H9 (cell line): ENCODE measurements at regions not wholly inside any gene's neighbourhood (a gene's known extent, or its start where the extent isn't known, plus 50 kb on each side); places are given as distances from the start of the nearest gene placed in this dataset.

Experiments
- DNase-seq: peaks from one replicate; pipeline ENCODE4 v3.0.0-alpha.2; 2017
- H2AFZ ChIP-seq: one replicate; pipeline ENCODE4 v1.6.1; 2013; ENCODE audit warnings: mild to moderate bottlenecking, low read length, control low read depth, moderate library complexity
- H2AK5ac ChIP-seq: 2 replicates; pipeline ENCODE4 v1.6.1; 2013; ENCODE audit warnings: low read length, control low read depth, mixed read lengths; ENCODE audit not compliant: insufficient read length
- H2BK120ac ChIP-seq: one replicate; pipeline ENCODE4 v1.6.1; 2013; ENCODE audit warnings: low read depth, mild to moderate bottlenecking, low read length, control low read depth, inconsistent platforms; ENCODE audit not compliant: poor library complexity, severe bottlenecking
- H2BK12ac ChIP-seq: 2 replicates; pipeline ENCODE4 v1.6.1; 2013; ENCODE audit warnings: low read length, control low read depth, mixed read lengths, low read depth; ENCODE audit not compliant: insufficient read length
- H2BK15ac ChIP-seq: 2 replicates; pipeline ENCODE4 v1.6.1; 2013; ENCODE audit warnings: low read depth, low read length, control low read depth
- H2BK20ac ChIP-seq: one replicate; pipeline ENCODE4 v1.6.1; 2013; ENCODE audit warnings: low read depth, mild to moderate bottlenecking, low read length, control low read depth, inconsistent platforms; ENCODE audit not compliant: poor library complexity, severe bottlenecking
- H2BK5ac ChIP-seq: 2 replicates; pipeline ENCODE4 v1.6.1; 2013; ENCODE audit warnings: low read length, control low read depth, mixed read lengths; ENCODE audit not compliant: insufficient read length
- H3K14ac ChIP-seq: 2 replicates; pipeline ENCODE4 v1.6.1; 2013; ENCODE audit warnings: low read length, control low read depth; ENCODE audit not compliant: insufficient read depth
- H3K18ac ChIP-seq: 2 replicates; pipeline ENCODE4 v1.6.1; 2013; ENCODE audit warnings: low read depth, mild to moderate bottlenecking, mixed read lengths, low read length, control low read depth; ENCODE audit not compliant: insufficient read length
- H3K23ac ChIP-seq: 2 replicates; pipeline ENCODE4 v1.6.1; 2013; ENCODE audit warnings: low read length, control low read depth, mixed read lengths, low read depth; ENCODE audit not compliant: insufficient read length
- H3K23me2 ChIP-seq: 2 replicates; pipeline ENCODE4 v1.6.1; 2013; ENCODE audit warnings: low read depth, mild to moderate bottlenecking, mixed read lengths, low read length, control low read depth; ENCODE audit not compliant: insufficient read length, poor library complexity, severe bottlenecking
- H3K27ac ChIP-seq: 2 replicates; pipeline ENCODE4 v1.5.1; 2013; ENCODE audit warnings: low read length, control low read depth, mixed read lengths, low read depth; ENCODE audit not compliant: insufficient read length
- H3K27me3 ChIP-seq: 2 replicates; pipeline ENCODE4 v1.6.1; 2013; ENCODE audit warnings: low read length, control low read depth, inconsistent platforms; ENCODE audit not compliant: insufficient read depth
- H3K4ac ChIP-seq: 2 replicates; pipeline ENCODE4 v1.6.1; 2013; ENCODE audit warnings: low read depth, mild to moderate bottlenecking, control low read depth, inconsistent platforms, low read length, moderate library complexity
- H3K4me1 ChIP-seq: 2 replicates; pipeline ENCODE4 v1.6.1; 2013; ENCODE audit warnings: low read length, control low read depth, inconsistent platforms; ENCODE audit not compliant: insufficient read depth
- H3K4me2 ChIP-seq: 2 replicates; pipeline ENCODE4 v1.6.1; 2013; ENCODE audit warnings: low read length, control low read depth, mixed read lengths; ENCODE audit not compliant: insufficient read length, insufficient read depth
- H3K56ac ChIP-seq: 2 replicates; pipeline ENCODE4 v1.6.1; 2013; ENCODE audit warnings: low read depth, mild to moderate bottlenecking, mixed read lengths, low read length, control low read depth; ENCODE audit not compliant: insufficient read length
- H3K79me1 ChIP-seq: 2 replicates; pipeline ENCODE4 v1.6.1; 2013; ENCODE audit warnings: low read depth, mild to moderate bottlenecking, moderate library complexity, low read length, control low read depth, inconsistent platforms; ENCODE audit not compliant: insufficient read depth, poor library complexity, severe bottlenecking
- H3K79me2 ChIP-seq: 2 replicates; pipeline ENCODE4 v1.6.1; 2013; ENCODE audit warnings: low read length, control low read depth, inconsistent platforms; ENCODE audit not compliant: insufficient read depth
- H3K9ac ChIP-seq: 2 replicates; pipeline ENCODE4 v1.6.1; 2013; ENCODE audit warnings: low read length, control low read depth, mixed read lengths; ENCODE audit not compliant: insufficient read length; ENCODE audit errors: extremely low read depth
- H3K9me3 ChIP-seq: one replicate; pipeline ENCODE4 v1.6.1; 2013; ENCODE audit warnings: low read depth, low read length, inconsistent platforms; ENCODE audit not compliant: control insufficient read depth
- H3T11ph ChIP-seq: one replicate; pipeline ENCODE4 v1.6.1; 2013; ENCODE audit warnings: mild to moderate bottlenecking, low read length, control low read depth, inconsistent platforms
- H4K20me1 ChIP-seq: one replicate; pipeline ENCODE4 v1.6.1; 2013; ENCODE audit not compliant: control insufficient read depth, insufficient read length, insufficient read depth
- H4K5ac ChIP-seq: 2 replicates; pipeline ENCODE4 v1.6.1; 2013; ENCODE audit warnings: low read depth, mild to moderate bottlenecking, mixed read lengths, low read length, control low read depth; ENCODE audit not compliant: insufficient read length
- H4K8ac ChIP-seq: replicated peaks from 2 replicates; pipeline ENCODE4 v1.6.1; 2013; ENCODE audit warnings: low read length, control low read depth, mixed read lengths, low read depth; ENCODE audit not compliant: insufficient read length
- H4K91ac ChIP-seq: 2 replicates; pipeline ENCODE4 v1.6.1; 2013; ENCODE audit warnings: low read depth, mild to moderate bottlenecking, moderate library complexity, mixed read lengths, low read length, control low read depth; ENCODE audit not compliant: insufficient read length
- H3K27ac Mint-ChIP-seq, 3 experiments: 2 replicates in 2 of 3; 3 replicates in 1 of 3; pipeline ENCODE4 v1.8.0; 2020 to 2021; ENCODE audit warnings: mixed read lengths in 3 of 3, mild to moderate bottlenecking in 1 of 3, moderate library complexity in 1 of 3
- H3K27me3 Mint-ChIP-seq: 2 replicates; pipeline ENCODE4 v1.8.0; 2021; ENCODE audit warnings: low read depth, mild to moderate bottlenecking, moderate library complexity, mixed read lengths
- H3K36me3 Mint-ChIP-seq, 3 experiments: 2 replicates in 2 of 3; 3 replicates in 1 of 3; pipeline ENCODE4 v1.8.0; 2020 to 2021; ENCODE audit warnings: low read depth in 3 of 3, mixed read lengths in 3 of 3; ENCODE audit not compliant: insufficient read depth in 1 of 3
- H3K4me1 Mint-ChIP-seq, 2 experiments: 2 replicates each; pipeline ENCODE4 v1.8.0; 2020; ENCODE audit warnings: mixed read lengths in 2 of 2
- H3K4me3 Mint-ChIP-seq, 2 experiments: 2 replicates in 1 of 2; 3 replicates in 1 of 2; pipeline ENCODE4 v1.8.0; 2020 to 2021; ENCODE audit warnings: mild to moderate bottlenecking in 2 of 2, mixed read lengths in 2 of 2, moderate library complexity in 1 of 2
- H3K9me3 Mint-ChIP-seq, 2 experiments: 2 replicates in 1 of 2; 3 replicates in 1 of 2; pipeline ENCODE4 v1.8.0; 2020; ENCODE audit warnings: mild to moderate bottlenecking in 2 of 2, mixed read lengths in 2 of 2, moderate library complexity in 1 of 2
- WGBS: extraction: QIAGEN DNeasy Blood & Tissue Kit; methylation state at CpG from one replicate; pipeline ENCODE4 v1.1.7; 2013; ENCODE audit warnings: missing lambda C conversion rate, low lambda C conversion rate, mixed read lengths; ENCODE audit not compliant: insufficient read length; ENCODE audit errors: extremely low coverage; 5-methylcytosine and 5-hydroxymethylcytosine counted together
- TF ChIP-seq, protein P1 (sequence below): fragments of 200-600 bp; sonication (generic); conservative IDR thresholded peaks from 3 replicates; pipeline ENCODE4 v1.8.0; 2021; ENCODE audit warnings: antibody characterized with exemption, mild to moderate bottlenecking

DNA sequence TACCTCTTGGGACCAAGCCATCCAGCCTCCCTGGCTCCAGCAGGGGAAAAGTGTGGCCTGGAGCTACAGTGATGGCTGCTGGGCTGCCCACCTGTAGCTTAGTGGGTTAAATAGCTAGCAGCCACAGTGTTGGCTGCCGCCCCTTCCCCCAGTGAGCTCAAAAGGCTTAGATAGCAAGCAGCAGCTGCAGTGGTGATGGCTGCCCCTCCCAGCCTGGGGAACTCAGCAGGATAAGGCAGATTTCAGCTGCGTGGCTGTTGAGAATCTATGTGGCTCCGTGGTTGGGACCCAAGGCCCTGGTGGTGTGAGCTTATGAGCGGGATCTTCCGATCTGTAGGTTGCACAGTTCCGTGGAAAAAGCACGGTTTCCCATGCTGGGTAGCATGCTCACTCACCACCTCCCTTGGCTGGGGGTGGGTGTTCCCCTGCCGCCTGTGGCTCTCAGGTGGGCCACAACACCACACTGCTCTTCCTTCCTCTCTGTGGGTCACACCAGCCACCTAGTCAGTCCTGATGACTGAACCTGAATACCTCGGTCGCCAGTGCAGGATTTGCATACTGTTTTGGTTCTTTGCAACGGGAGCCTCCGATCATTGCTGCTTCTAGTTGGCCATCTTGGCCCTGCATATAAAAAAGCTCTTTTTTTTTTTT is 946.5 kb upstream of the FAM98A start:
- Histone ChIP-seq H2BK15ac (no peak overlapping the region), H4K20me1 (no peaks in the 10 kb centered on the region), H3K56ac (no peak overlapping the region), H2BK20ac (no peak overlapping the region), H3K27ac (no peak overlapping the region), H4K91ac (no peak overlapping the region), H3K9me3 (no peaks in the 10 kb centered on the region), H3K79me2 (no peaks in the 10 kb centered on the region), H3K79me1 (no peaks in the 10 kb centered on the region), H3K27me3 (no peaks in the 10 kb centered on the region), H3K23ac (no peak overlapping the region), H2BK12ac (no peak overlapping the region), H3K23me2 (no peaks in the 10 kb centered on the region), H4K5ac (no peak overlapping the region), H3K4me2 (no peak overlapping the region), H2AK5ac (no peak overlapping the region), H3T11ph (no peak overlapping the region), H2BK120ac (no peak overlapping the region), H3K4ac (no peak overlapping the region), H4K8ac (no peak overlapping the region), H2BK5ac (no peak overlapping the region), H3K14ac (no peak overlapping the region; the same call in 1 of the 2 replicates), H3K4me1 (no peaks in the 10 kb centered on the region), H3K9ac (no peak overlapping the region), H2AFZ (no peak overlapping the region), H3K18ac (no peak overlapping the region)
- TF ChIP-seq, protein P1, sequence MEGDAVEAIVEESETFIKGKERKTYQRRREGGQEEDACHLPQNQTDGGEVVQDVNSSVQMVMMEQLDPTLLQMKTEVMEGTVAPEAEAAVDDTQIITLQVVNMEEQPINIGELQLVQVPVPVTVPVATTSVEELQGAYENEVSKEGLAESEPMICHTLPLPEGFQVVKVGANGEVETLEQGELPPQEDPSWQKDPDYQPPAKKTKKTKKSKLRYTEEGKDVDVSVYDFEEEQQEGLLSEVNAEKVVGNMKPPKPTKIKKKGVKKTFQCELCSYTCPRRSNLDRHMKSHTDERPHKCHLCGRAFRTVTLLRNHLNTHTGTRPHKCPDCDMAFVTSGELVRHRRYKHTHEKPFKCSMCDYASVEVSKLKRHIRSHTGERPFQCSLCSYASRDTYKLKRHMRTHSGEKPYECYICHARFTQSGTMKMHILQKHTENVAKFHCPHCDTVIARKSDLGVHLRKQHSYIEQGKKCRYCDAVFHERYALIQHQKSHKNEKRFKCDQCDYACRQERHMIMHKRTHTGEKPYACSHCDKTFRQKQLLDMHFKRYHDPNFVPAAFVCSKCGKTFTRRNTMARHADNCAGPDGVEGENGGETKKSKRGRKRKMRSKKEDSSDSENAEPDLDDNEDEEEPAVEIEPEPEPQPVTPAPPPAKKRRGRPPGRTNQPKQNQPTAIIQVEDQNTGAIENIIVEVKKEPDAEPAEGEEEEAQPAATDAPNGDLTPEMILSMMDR = no peak
- 0 out of 4 replicates have a peak, but pooled peaks cover 0 to 3% of the 10 kb centered on the region in 2 experiments for H3K4me1 Mint-ChIP-seq
- H3K27ac Mint-ChIP-seq = no peak overlapping the region
- peaks cover 0 to 25% (median 12%) of the 10 kb centered on the region in 3 experiments; a peak in 5 of 7 replicates for H3K36me3 Mint-ChIP-seq
- H3K4me3 Mint-ChIP-seq = no peak overlapping the region
- H3K9me3 Mint-ChIP-seq = peaks cover 3 to 13% of the 10 kb centered on the region in 2 experiments; a peak in 4 of 5 replicates
- no peak for DNase-seq
- no peaks in the 10 kb centered on the region for H3K27me3 Mint-ChIP-seq
- no CpG with 5 or more reads among the region's 12 CpGs for WGBS
